ENCODE measurements at regions not wholly inside any gene's neighbourhood (a gene's known extent, or its start where the extent isn't known, plus 50 kb on each side); places are given as distances from the start of the nearest gene placed in this dataset.
A peak's percentile ranks its signal among the peaks of the same experiment; 100 is the strongest.

GRCh38 chr5:159773062-159773924 is 143.0 kb upstream of the ADRA1B start (continued):
- TF ChIP-seq ARID1B (IDR thresholded peaks at IDR 0.05): peak; percentile 27; the same call in 1 of the 2 replicates
- peak; percentile 54 to 92 for TF ChIP-seq MAZ (CRISPR knock-in tag; conservative IDR thresholded peaks at IDR 0.05 in 1 of 2, IDR thresholded peaks at IDR 0.05 in 1 of 2)
- peak; percentile 34; the same call in 1 of the 2 replicates for TF ChIP-seq CBFA2T2 (conservative IDR thresholded peaks at IDR 0.05)
- TF ChIP-seq CXXC5 (CRISPR knock-in tag; IDR thresholded peaks at IDR 0.05): peak; percentile 69
- TF ChIP-seq TCF7L2 (IDR thresholded peaks at IDR 0.05; ENCODE audit: low read depth, low read length): no peak
- TF ChIP-seq ZNF583 (CRISPR knock-in tag; IDR thresholded peaks at IDR 0.05): 0 out of 2 replicates have a peak, but pooled peaks have one; percentile 32
- peak; percentile 61; the same call in 1 of the 2 replicates for TF ChIP-seq ATF7 (IDR thresholded peaks at IDR 0.05)
- TF ChIP-seq, protein P1, sequence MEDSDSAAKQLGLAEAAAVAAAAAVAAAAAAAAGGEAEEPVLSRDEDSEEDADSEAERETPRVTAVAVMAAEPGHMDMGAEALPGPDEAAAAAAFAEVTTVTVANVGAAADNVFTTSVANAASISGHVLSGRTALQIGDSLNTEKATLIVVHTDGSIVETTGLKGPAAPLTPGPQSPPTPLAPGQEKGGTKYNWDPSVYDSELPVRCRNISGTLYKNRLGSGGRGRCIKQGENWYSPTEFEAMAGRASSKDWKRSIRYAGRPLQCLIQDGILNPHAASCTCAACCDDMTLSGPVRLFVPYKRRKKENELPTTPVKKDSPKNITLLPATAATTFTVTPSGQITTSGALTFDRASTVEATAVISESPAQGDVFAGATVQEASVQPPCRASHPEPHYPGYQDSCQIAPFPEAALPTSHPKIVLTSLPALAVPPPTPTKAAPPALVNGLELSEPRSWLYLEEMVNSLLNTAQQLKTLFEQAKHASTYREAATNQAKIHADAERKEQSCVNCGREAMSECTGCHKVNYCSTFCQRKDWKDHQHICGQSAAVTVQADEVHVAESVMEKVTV (CRISPR knock-in tag; IDR thresholded peaks at IDR 0.05): peak; percentile 75
- no peak for TF ChIP-seq MTF1 (CRISPR knock-in tag; IDR thresholded peaks at IDR 0.05; ENCODE audit: borderline replicate concordance)
- peak; percentile 61 for TF ChIP-seq JUNB (CRISPR knock-in tag; conservative IDR thresholded peaks at IDR 0.05)
- TF ChIP-seq JUND (IDR thresholded peaks at IDR 0.05; ENCODE audit: borderline replicate concordance, low read depth, low read length): peak; percentile 85
- peak; percentile 60; the same call in 1 of the 3 replicates for TF ChIP-seq JUND (tag; IDR thresholded peaks at IDR 0.05; ENCODE audit: borderline replicate concordance, low read depth, low read length)
- TF ChIP-seq CBX1 (IDR thresholded peaks at IDR 0.05; ENCODE audit: low read depth): no peak; the same call in 1 of the 2 replicates
- TF ChIP-seq MEIS2 (IDR thresholded peaks at IDR 0.05; ENCODE audit: partially characterized antibody): peak; percentile 55
- TF ChIP-seq, protein P2, sequence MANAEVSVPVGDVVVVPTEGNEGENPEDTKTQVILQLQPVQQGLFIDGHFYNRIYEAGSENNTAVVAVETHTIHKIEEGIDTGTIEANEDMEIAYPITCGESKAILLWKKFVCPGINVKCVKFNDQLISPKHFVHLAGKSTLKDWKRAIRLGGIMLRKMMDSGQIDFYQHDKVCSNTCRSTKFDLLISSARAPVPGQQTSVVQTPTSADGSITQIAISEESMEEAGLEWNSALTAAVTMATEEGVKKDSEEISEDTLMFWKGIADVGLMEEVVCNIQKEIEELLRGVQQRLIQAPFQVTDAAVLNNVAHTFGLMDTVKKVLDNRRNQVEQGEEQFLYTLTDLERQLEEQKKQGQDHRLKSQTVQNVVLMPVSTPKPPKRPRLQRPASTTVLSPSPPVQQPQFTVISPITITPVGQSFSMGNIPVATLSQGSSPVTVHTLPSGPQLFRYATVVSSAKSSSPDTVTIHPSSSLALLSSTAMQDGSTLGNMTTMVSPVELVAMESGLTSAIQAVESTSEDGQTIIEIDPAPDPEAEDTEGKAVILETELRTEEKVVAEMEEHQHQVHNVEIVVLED (CRISPR knock-in tag; IDR thresholded peaks at IDR 0.05): no peak
- TF ChIP-seq, protein P3, sequence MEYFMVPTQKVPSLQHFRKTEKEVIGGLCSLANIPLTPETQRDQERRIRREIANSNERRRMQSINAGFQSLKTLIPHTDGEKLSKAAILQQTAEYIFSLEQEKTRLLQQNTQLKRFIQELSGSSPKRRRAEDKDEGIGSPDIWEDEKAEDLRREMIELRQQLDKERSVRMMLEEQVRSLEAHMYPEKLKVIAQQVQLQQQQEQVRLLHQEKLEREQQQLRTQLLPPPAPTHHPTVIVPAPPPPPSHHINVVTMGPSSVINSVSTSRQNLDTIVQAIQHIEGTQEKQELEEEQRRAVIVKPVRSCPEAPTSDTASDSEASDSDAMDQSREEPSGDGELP (CRISPR knock-in tag; IDR thresholded peaks at IDR 0.05; ENCODE audit: borderline replicate concordance): peak; percentile 49; the same call in 1 of the 2 replicates
- peak; percentile 67 for TF ChIP-seq VEZF1 (CRISPR knock-in tag; IDR thresholded peaks at IDR 0.05)
- TF ChIP-seq L3MBTL2 (IDR thresholded peaks at IDR 0.05): peak; percentile 89
- TF ChIP-seq ZBTB12 (CRISPR knock-in tag; IDR thresholded peaks at IDR 0.05): peak; percentile 35; the same call in 1 of the 2 replicates
- TF ChIP-seq SIN3B (IDR thresholded peaks at IDR 0.05; ENCODE audit: low read depth): no peak
